Liver (tissue), 8 donors: ENCODE measurements at regions not wholly inside any gene's neighbourhood (a gene's known extent, or its start where the extent isn't known, plus 50 kb on each side); places are given as distances from the start of the nearest gene placed in this dataset.
"Not testable (repeated sequence)": the region's sequence is repeated elsewhere in the genome, so short reads cannot be mapped to it uniquely, and the experiment has no call there.

Experiments used
- DNase-seq: peaks from one replicate; pipeline ENCODE4 v3.0.0-alpha.2; 2017; ENCODE audit warnings: low spot score
- H3K27ac ChIP-seq, 2 donors: one replicate each; pipeline ENCODE4 v1.7.0; 2013; ENCODE audit warnings: inconsistent platforms in 2 of 2, low read length in 2 of 2, control low read depth in 1 of 2, low read depth in 1 of 2, mild to moderate bottlenecking in 1 of 2
- H3K27me3 ChIP-seq, 4 donors: one replicate each; pipeline versions ENCODE4 v1.6.1 to v1.7.0; 2013; ENCODE audit warnings: low read length in 3 of 4, inconsistent platforms in 1 of 4, mild to moderate bottlenecking in 1 of 4, moderate library complexity in 1 of 4; ENCODE audit not compliant: control insufficient read depth in 4 of 4, insufficient read depth in 4 of 4
- H3K36me3 ChIP-seq, 4 donors: one replicate each; pipeline versions ENCODE4 v1.6.1 to v1.7.0; 2013; ENCODE audit warnings: low read length in 3 of 4, mild to moderate bottlenecking in 3 of 4, low read depth in 1 of 4, moderate library complexity in 1 of 4; ENCODE audit not compliant: control insufficient read depth in 4 of 4, insufficient read depth in 3 of 4
- H3K4me1 ChIP-seq, 4 donors: one replicate each; pipeline versions ENCODE4 v1.6.1 to v1.7.0; 2013; ENCODE audit warnings: low read length in 3 of 4, mild to moderate bottlenecking in 3 of 4, moderate library complexity in 1 of 4; ENCODE audit not compliant: control insufficient read depth in 4 of 4, insufficient read depth in 4 of 4
- H3K4me3 ChIP-seq, 3 donors: one replicate each; pipeline versions ENCODE4 v1.6.1 to v1.7.0; 2013; ENCODE audit warnings: low read length in 3 of 3, control low read depth in 1 of 3, low read depth in 1 of 3, mild to moderate bottlenecking in 1 of 3
- H3K9ac ChIP-seq, 2 donors: one replicate each; pipeline ENCODE4 v1.7.0; 2013; ENCODE audit warnings: low read length in 2 of 2, mild to moderate bottlenecking in 2 of 2, moderate library complexity in 2 of 2, control low read depth in 1 of 2, low read depth in 1 of 2
- H3K9me3 ChIP-seq, 4 donors: one replicate each; pipeline versions ENCODE4 v1.6.1 to v1.7.0; 2013; ENCODE audit warnings: low read length in 3 of 4; ENCODE audit not compliant: control insufficient read depth in 4 of 4
- ATF3 ChIP-seq: IDR thresholded peaks from 2 replicates; pipeline ENCODE4 v1.6.1; 2016; ENCODE audit warnings: antibody characterized with exemption
- CTCF ChIP-seq: fragments of 150-350 bp; IDR thresholded peaks from 2 replicates; pipeline ENCODE4 v1.5.1; 2017; ENCODE audit warnings: improper control_type of control experiment, low read depth, low read length; ENCODE audit not compliant: missing input control
- EGR1 ChIP-seq, 2 donors: IDR thresholded peaks; 2 replicates each; pipeline ENCODE4 v1.6.1; 2016 to 2018; ENCODE audit warnings: antibody characterized with exemption in 2 of 2, low read depth in 2 of 2
- FOXA1 ChIP-seq: IDR thresholded peaks from 2 replicates; pipeline ENCODE4 v1.6.1; 2016; ENCODE audit warnings: antibody characterized with exemption
- FOXA2 ChIP-seq: IDR thresholded peaks from 2 replicates; pipeline ENCODE4 v1.6.1; 2016; ENCODE audit warnings: antibody characterized with exemption
- GABPA ChIP-seq, 2 donors: IDR thresholded peaks in 1 of 2; conservative IDR thresholded peaks in 1 of 2; 2 replicates each; pipeline ENCODE4 v1.6.1; 2016; ENCODE audit warnings: antibody characterized with exemption in 2 of 2, mild to moderate bottlenecking in 1 of 2, moderate library complexity in 1 of 2
- HNF4A ChIP-seq, 2 donors: conservative IDR thresholded peaks; 2 replicates each; pipeline ENCODE4 v1.6.1; 2016; ENCODE audit warnings: antibody characterized with exemption in 2 of 2, mild to moderate bottlenecking in 2 of 2
- HNF4G ChIP-seq: IDR thresholded peaks from 2 replicates; pipeline ENCODE4 v1.6.1; 2016; ENCODE audit warnings: antibody characterized with exemption
- JUND ChIP-seq, 2 donors: IDR thresholded peaks; 2 replicates each; pipeline ENCODE4 v1.6.1; 2016; ENCODE audit warnings: antibody characterized with exemption in 2 of 2
- MAX ChIP-seq: IDR thresholded peaks from 2 replicates; pipeline ENCODE4 v1.6.1; 2016; ENCODE audit warnings: antibody characterized with exemption
- NR2F2 ChIP-seq: IDR thresholded peaks from 2 replicates; pipeline ENCODE4 v1.6.1; 2016; ENCODE audit warnings: antibody characterized with exemption
- RAD21 ChIP-seq, 2 donors: IDR thresholded peaks; 2 replicates each; pipeline ENCODE4 v1.6.1; 2016; ENCODE audit warnings: antibody characterized with exemption in 2 of 2, mild to moderate bottlenecking in 2 of 2
- REST ChIP-seq: IDR thresholded peaks from 2 replicates; pipeline ENCODE4 v1.6.1; 2016; ENCODE audit warnings: antibody characterized with exemption, mild to moderate bottlenecking
- RXRA ChIP-seq, 2 donors: IDR thresholded peaks; 2 replicates each; pipeline ENCODE4 v1.6.1; 2017 to 2018; ENCODE audit warnings: antibody characterized with exemption in 2 of 2, mild to moderate bottlenecking in 1 of 2
- SP1 ChIP-seq: IDR thresholded peaks from 2 replicates; pipeline ENCODE4 v1.6.1; 2018; ENCODE audit warnings: antibody characterized with exemption, mild to moderate bottlenecking
- TAF1 ChIP-seq: conservative IDR thresholded peaks from 2 replicates; pipeline ENCODE4 v1.6.1; 2016; ENCODE audit warnings: antibody characterized with exemption, mild to moderate bottlenecking
- YY1 ChIP-seq: IDR thresholded peaks from 2 replicates; pipeline ENCODE4 v1.6.1; 2016; ENCODE audit warnings: antibody characterized with exemption, mild to moderate bottlenecking
- ZBTB33 ChIP-seq: IDR thresholded peaks from 2 replicates; pipeline ENCODE4 v1.6.1; 2016; ENCODE audit warnings: antibody characterized with exemption
- WGBS: extraction: QIAGEN DNeasy Blood & Tissue Kit; methylation state at CpG from one replicate; pipeline ENCODE4 v1.1.7; 2013; 5-methylcytosine and 5-hydroxymethylcytosine counted together
- donor health status: healthy.
- donor health status: healthy.
- donor health status: healthy.
- donor health status: healthy.
- donor health status: healthy.

- H3K4me1 ChIP-seq: peaks cover 0 to 5% (median 0%) of the 10 kb centered on the region in 4 donors
- no peak for DNase-seq
- no peaks in the 10 kb centered on the region for H3K9me3 ChIP-seq
- TF ChIP-seq YY1 (no peak), FOXA1 (no peak), CTCF (no peak), ZBTB33 (no peak), MAX (no peak), NR2F2 (no peak), HNF4A (conservative IDR thresholded peaks at IDR 0.05) (no peak), REST (no peak), RXRA (IDR thresholded peaks at IDR 0.05) (no peak), RAD21 (IDR thresholded peaks at IDR 0.05) (no peak), JUND (IDR thresholded peaks at IDR 0.05) (no peak), ATF3 (no peak), FOXA2 (no peak), SP1 (no peak), GABPA (IDR thresholded peaks at IDR 0.05 in 1 of 2, conservative IDR thresholded peaks at IDR 0.05 in 1 of 2) (no peak), TAF1 (no peak), HNF4G (no peak), EGR1 (IDR thresholded peaks at IDR 0.05; ENCODE audit: low read depth in 2 of 2) (no peak)
- WGBS: 64% methylated on average over 2 of the region's 2 CpGs
- H3K36me3 ChIP-seq: no peaks in the 10 kb centered on the region
- no peak overlapping the region for H3K27ac ChIP-seq
- no peak overlapping the region for H3K4me3 ChIP-seq
- no peak overlapping the region for H3K9ac ChIP-seq
- H3K27me3 ChIP-seq: no peaks in the 10 kb centered on the region
These were observed 132.3 kb upstream of the POT1 start for GRCh38 chr7:125061776-125062397.

GRCh38 chr7:125061083-125061745 lies 131.6 kb upstream of the POT1 start:
- DNase-seq, H3K4me1 ChIP-seq, H3K4me3 ChIP-seq, H3K27me3 ChIP-seq, H3K27ac ChIP-seq, H3K36me3 ChIP-seq, H3K9me3 ChIP-seq, H3K9ac ChIP-seq: not testable (repeated sequence)
- 61% methylated on average over 6 of the region's 6 CpGs for WGBS
